ENCODE measurements at regions not wholly inside any gene's neighbourhood (a gene's known extent, or its start where the extent isn't known, plus 50 kb on each side); places are given as distances from the start of the nearest gene placed in this dataset.
"Not testable (repeated sequence)": the region's sequence is repeated elsewhere in the genome, so short reads cannot be mapped to it uniquely, and the experiment has no call there.

GRCh38 chr3:102037791-102038190 is 188.5 kb downstream of the NFKBIZ start:
- Histone ChIP-seq H3K27me3 (replicated peaks; ENCODE audit: insufficient read depth) (no peaks in the 10 kb centered on the region), H3K4me3 (no peak overlapping the region), H3K9me3 (no peaks in the 10 kb centered on the region), H3K4me1 (replicated peaks) (no peaks in the 10 kb centered on the region), H3K36me3 (no peaks in the 10 kb centered on the region), H3K27ac (no peak overlapping the region)
- 71% methylated on average over 2 of the region's 2 CpGs for WGBS
- DNase-seq (ENCODE audit: low spot score): no peak
- intact Hi-C loops (cut with DNase I): no loop called here
- TF ChIP-seq CTCF (IDR thresholded peaks at IDR 0.05) (no peak), POLR2A (IDR thresholded peaks at IDR 0.05) (no peak), POLR2AphosphoS5 (IDR thresholded peaks at IDR 0.05) (no peak)

GRCh38 chr3:102038477-102039142 is 189.3 kb downstream of the NFKBIZ start:
- Histone ChIP-seq H3K27ac (no peak overlapping the region), H3K9me3 (no peaks in the 10 kb centered on the region), H3K36me3 (no peaks in the 10 kb centered on the region), H3K4me1 (replicated peaks) (no peaks in the 10 kb centered on the region), H3K4me3 (no peak overlapping the region), H3K27me3 (replicated peaks; ENCODE audit: insufficient read depth) (no peaks in the 10 kb centered on the region)
- no peak for TF ChIP-seq POLR2A (IDR thresholded peaks at IDR 0.05)
- no peak for TF ChIP-seq POLR2AphosphoS5 (IDR thresholded peaks at IDR 0.05)
- TF ChIP-seq CTCF (IDR thresholded peaks at IDR 0.05): no peak
- intact Hi-C loops (cut with DNase I): no loop called here
- DNase-seq (ENCODE audit: low spot score): no peak
- 78% methylated on average over 3 of the region's 3 CpGs for WGBS

- 98% methylated on average over 8 of the region's 8 CpGs for WGBS
- H3K27me3 ChIP-seq (replicated peaks; ENCODE audit: insufficient read depth); intact Hi-C loops (cut with DNase I); H3K27ac ChIP-seq; H3K36me3 ChIP-seq; DNase-seq (ENCODE audit: low spot score); H3K4me1 ChIP-seq (replicated peaks); H3K4me3 ChIP-seq; H3K9me3 ChIP-seq: not testable (repeated sequence)
Observed at GRCh38 chr3:102040144-102040543, 190.8 kb downstream of the NFKBIZ start.

GRCh38 chr3:102053375-102053989 is 204.2 kb downstream of the NFKBIZ start:
- Histone ChIP-seq H3K9me3 (no peaks in the 10 kb centered on the region), H3K27ac (no peak overlapping the region), H3K4me1 (replicated peaks) (no peaks in the 10 kb centered on the region), H3K27me3 (replicated peaks; ENCODE audit: insufficient read depth) (no peaks in the 10 kb centered on the region), H3K36me3 (no peaks in the 10 kb centered on the region), H3K4me3 (no peak overlapping the region)
- 56% methylated on average over 4 of the region's 4 CpGs for WGBS
- TF ChIP-seq CTCF (IDR thresholded peaks at IDR 0.05) (no peak), POLR2AphosphoS5 (IDR thresholded peaks at IDR 0.05) (no peak), POLR2A (IDR thresholded peaks at IDR 0.05) (no peak)
- no peak for DNase-seq (ENCODE audit: low spot score)
- intact Hi-C loops (cut with DNase I): no loop called here

GRCh38 chr3:102054543-102055080 is 205.3 kb downstream of the NFKBIZ start:
- Histone ChIP-seq H3K9me3 (no peaks in the 10 kb centered on the region), H3K27me3 (replicated peaks; ENCODE audit: insufficient read depth) (no peaks in the 10 kb centered on the region), H3K36me3 (no peaks in the 10 kb centered on the region), H3K4me1 (replicated peaks) (no peaks in the 10 kb centered on the region), H3K27ac (no peak overlapping the region), H3K4me3 (no peak overlapping the region)
- no peak for DNase-seq (ENCODE audit: low spot score)
- intact Hi-C loops (cut with DNase I): no loop called here
- 33% methylated on average over 10 of the region's 10 CpGs for WGBS
- TF ChIP-seq POLR2AphosphoS5 (IDR thresholded peaks at IDR 0.05) (no peak), CTCF (IDR thresholded peaks at IDR 0.05) (no peak), POLR2A (IDR thresholded peaks at IDR 0.05) (no peak)
